SK-N-MC (cell line): ENCODE measurements at regions not wholly inside any gene's neighbourhood (a gene's known extent, or its start where the extent isn't known, plus 50 kb on each side); places are given as distances from the start of the nearest gene placed in this dataset.

Experiments used
- DNase-seq: peaks from one replicate; pipeline ENCODE4 v3.0.0-alpha.2; 2011; ENCODE audit warnings: low read depth, low spot score
- H3K27ac ChIP-seq: fragments of 200-600 bp; sonication (generic); 2 replicates; pipeline ENCODE4 v1.5.1; 2016; ENCODE audit warnings: mixed run types
- H3K36me3 ChIP-seq: fragments of 200-600 bp; sonication (generic); 2 replicates; pipeline ENCODE4 v1.6.1; 2017; ENCODE audit warnings: antibody characterized with exemption, low read length, mixed read lengths; ENCODE audit not compliant: insufficient read depth
- H3K4me3 ChIP-seq: fragments of 200-600 bp; sonication (generic); 2 replicates; pipeline ENCODE4 v1.5.1; 2016
- H3K9ac ChIP-seq: fragments of 200-600 bp; sonication (generic); 2 replicates; pipeline ENCODE4 v1.8.0; 2017; ENCODE audit warnings: mixed run types, mixed read lengths; ENCODE audit not compliant: insufficient read length
- H3K9me3 ChIP-seq: fragments of 200-600 bp; sonication (generic); 2 replicates; pipeline ENCODE4 v1.6.1; 2017; ENCODE audit warnings: low read depth, mild to moderate bottlenecking, antibody characterized with exemption, low read length, moderate library complexity, mixed read lengths
- EZH2 ChIP-seq: fragments of 200-600 bp; sonication (generic); IDR thresholded peaks from one replicate; pipeline ENCODE4 v1.6.1; 2017; ENCODE audit warnings: antibody characterized with exemption
- FOXP2 ChIP-seq: optimal IDR thresholded peaks from 2 replicates; pipeline ENCODE3; 2011; ENCODE audit warnings: mild to moderate bottlenecking, moderate library complexity; ENCODE audit not compliant: insufficient read depth; ENCODE audit errors: extremely low read length, control extremely low read depth
- POLR2AphosphoS5 ChIP-seq: IDR thresholded peaks from 2 replicates; pipeline ENCODE4 v1.6.1; 2012; ENCODE audit warnings: mild to moderate bottlenecking, low read depth, low read length, borderline replicate concordance

- TF ChIP-seq POLR2AphosphoS5 (no peak), FOXP2 (no peak), EZH2 (no peak)
- H3K9me3 ChIP-seq = no peaks in the 10 kb centered on the region; the same call in 1 of the 2 replicates
- peak overlapping the region; percentile 100; the same call in 1 of the 2 replicates for H3K27ac ChIP-seq
- no peak overlapping the region for H3K9ac ChIP-seq
- no peak overlapping the region for H3K4me3 ChIP-seq
- no peak for DNase-seq
- H3K36me3 ChIP-seq = peaks cover under 1% of the 10 kb centered on the region; the same call in 1 of the 2 replicates
Measured at GRCh38 chr1:106924360-106924759, 132.1 kb upstream of the PRMT6 start.

- Histone ChIP-seq H3K9me3 (no peaks in the 10 kb centered on the region; the same call in 1 of the 2 replicates), H3K36me3 (peaks cover 3% of the 10 kb centered on the region; the same call in 1 of the 2 replicates), H3K9ac (peak overlapping the region; percentile 85), H3K4me3 (no peak overlapping the region), H3K27ac (peak overlapping the region; percentile 100)
- no peak for TF ChIP-seq FOXP2
- no peak for TF ChIP-seq EZH2
- no peak for TF ChIP-seq POLR2AphosphoS5
- no peak for DNase-seq
Measured at GRCh38 chr1:106925750-106926149, 130.7 kb upstream of the PRMT6 start.

- peak overlapping the region; percentile 65 for H3K4me3 ChIP-seq
- no peaks in the 10 kb centered on the region for H3K9me3 ChIP-seq
- peak overlapping the region; percentile 100 for H3K27ac ChIP-seq
- peak overlapping the region; percentile 85 for H3K9ac ChIP-seq
- peak; percentile 52; the same call in 1 of the 2 replicates for TF ChIP-seq POLR2AphosphoS5
- no peak for TF ChIP-seq FOXP2
- no peak for TF ChIP-seq EZH2
- H3K36me3 ChIP-seq = peaks cover 3% of the 10 kb centered on the region; the same call in 1 of the 2 replicates
- peak; percentile 94 for DNase-seq
Measured at GRCh38 chr1:106926803-106927582, 129.5 kb upstream of the PRMT6 start.

GRCh38 chr1:106937104-106937503, 119.4 kb upstream of the PRMT6 start:
- no peak overlapping the region for H3K4me3 ChIP-seq
- no peaks in the 10 kb centered on the region; the same call in 1 of the 2 replicates for H3K9me3 ChIP-seq
- no peak overlapping the region for H3K9ac ChIP-seq
- H3K36me3 ChIP-seq = no peaks in the 10 kb centered on the region
- no peak overlapping the region for H3K27ac ChIP-seq
- DNase-seq = no peak
- no peak for TF ChIP-seq FOXP2
- no peak for TF ChIP-seq POLR2AphosphoS5
- no peak for TF ChIP-seq EZH2

- Histone ChIP-seq H3K27ac (no peak overlapping the region), H3K9ac (no peak overlapping the region), H3K36me3 (no peaks in the 10 kb centered on the region), H3K4me3 (no peak overlapping the region), H3K9me3 (no peaks in the 10 kb centered on the region)
- no peak for DNase-seq
- TF ChIP-seq POLR2AphosphoS5 = no peak
- TF ChIP-seq EZH2 = no peak
- TF ChIP-seq FOXP2 = no peak
Measured at GRCh38 chr1:106944721-106945120, 111.8 kb upstream of the PRMT6 start.

GRCh38 chr1:106952776-106953175, 103.7 kb upstream of the PRMT6 start:
- Histone ChIP-seq H3K4me3 (no peak overlapping the region), H3K9me3 (no peaks in the 10 kb centered on the region), H3K36me3 (no peaks in the 10 kb centered on the region), H3K27ac (no peak overlapping the region), H3K9ac (no peak overlapping the region)
- no peak for DNase-seq
- TF ChIP-seq EZH2 = no peak
- TF ChIP-seq POLR2AphosphoS5 = no peak
- no peak for TF ChIP-seq FOXP2

GRCh38 chr1:106954661-106955229, 101.7 kb upstream of the PRMT6 start:
- no peak overlapping the region for H3K9ac ChIP-seq
- no peaks in the 10 kb centered on the region for H3K9me3 ChIP-seq
- no peaks in the 10 kb centered on the region for H3K36me3 ChIP-seq
- no peak for DNase-seq
- H3K27ac ChIP-seq = no peak overlapping the region
- no peak overlapping the region for H3K4me3 ChIP-seq
- no peak for TF ChIP-seq POLR2AphosphoS5
- TF ChIP-seq FOXP2 = no peak

- no peak overlapping the region for H3K4me3 ChIP-seq
- no peaks in the 10 kb centered on the region for H3K9me3 ChIP-seq
- no peak for TF ChIP-seq EZH2
- TF ChIP-seq POLR2AphosphoS5 = no peak
- TF ChIP-seq FOXP2 = no peak
- no peak overlapping the region; the same call in 1 of the 2 replicates for H3K27ac ChIP-seq
- no peaks in the 10 kb centered on the region for H3K36me3 ChIP-seq
- H3K9ac ChIP-seq = no peak overlapping the region
- DNase-seq = peak; percentile 42
Measured at GRCh38 chr1:106956721-106957120, 99.8 kb upstream of the PRMT6 start.
